OCI-LY1 (cell line): ENCODE measurements at regions not wholly inside any gene's neighbourhood (a gene's known extent, or its start where the extent isn't known, plus 50 kb on each side); places are given as distances from the start of the nearest gene placed in this dataset.

Source experiments
- H2AFZ ChIP-seq: fragments of 200-600 bp; sonication (generic), shearing (Covaris generic); 2 replicates; pipeline ENCODE4 v1.6.0; 2014; ENCODE audit warnings: antibody characterized with exemption, mild to moderate bottlenecking, low read length
- H3F3A ChIP-seq: fragments of 200-600 bp; sonication (generic), shearing (Covaris generic); 2 replicates; pipeline ENCODE4 v1.6.0; 2014; ENCODE audit warnings: mild to moderate bottlenecking, antibody characterized with exemption, low read length, moderate library complexity; ENCODE audit not compliant: insufficient read depth
- H3K27ac ChIP-seq: fragments of 200-600 bp; sonication (generic); 2 replicates; pipeline ENCODE4 v1.5.1; 2014; ENCODE audit warnings: low read length, mixed run types, mild to moderate bottlenecking, low read depth; ENCODE audit not compliant: poor library complexity, severe bottlenecking
- H3K27me3 ChIP-seq: fragments of 200-600 bp; sonication (generic); 2 replicates; pipeline ENCODE4 v1.6.0; 2014; ENCODE audit warnings: antibody characterized with exemption, mild to moderate bottlenecking, low read length, moderate library complexity; ENCODE audit not compliant: insufficient read depth
- H3K36me3 ChIP-seq: fragments of 200-600 bp; sonication (generic); 2 replicates; pipeline ENCODE4 v1.6.1; 2014; ENCODE audit warnings: mild to moderate bottlenecking, antibody characterized with exemption, low read length, moderate library complexity, mixed read lengths; ENCODE audit not compliant: insufficient read depth
- H3K4me1 ChIP-seq: fragments of 200-600 bp; sonication (generic); 2 replicates; pipeline ENCODE4 v1.5.1; 2014; ENCODE audit warnings: mild to moderate bottlenecking, low read length, moderate library complexity; ENCODE audit not compliant: insufficient read depth, severe bottlenecking
- H3K4me2 ChIP-seq: fragments of 200-600 bp; sonication (generic), shearing (Covaris generic); 2 replicates; pipeline ENCODE4 v1.6.1; 2014; ENCODE audit warnings: low read length
- H3K4me3 ChIP-seq: fragments of 200-600 bp; sonication (generic); 2 replicates; pipeline ENCODE4 v1.5.1; 2014; ENCODE audit warnings: low read length, low read depth, mild to moderate bottlenecking, mixed read lengths; ENCODE audit not compliant: poor library complexity, severe bottlenecking
- H3K79me2 ChIP-seq: fragments of 200-600 bp; shearing (Covaris generic); 2 replicates; pipeline ENCODE4 v1.6.1; 2016; ENCODE audit warnings: mixed run types, low read length, mixed read lengths; ENCODE audit not compliant: insufficient read depth
- H3K9ac ChIP-seq: fragments of 200-600 bp; sonication (generic), shearing (Covaris generic); 2 replicates; pipeline ENCODE4 v1.6.1; 2014; ENCODE audit warnings: mild to moderate bottlenecking, low read length, mixed read lengths
- H3K9me2 ChIP-seq: fragments of 200-600 bp; sonication (generic), shearing (Covaris generic); 2 replicates; pipeline ENCODE4 v1.6.1; 2014; ENCODE audit warnings: low read depth, mild to moderate bottlenecking, low read length, mixed read lengths
- H3K9me3 ChIP-seq: fragments of 200-600 bp; shearing (Covaris generic); 2 replicates; pipeline ENCODE4 v1.6.1; 2014; ENCODE audit warnings: low read length, mixed read lengths
- H4K20me1 ChIP-seq: fragments of 200-600 bp; sonication (generic), shearing (Covaris generic); 2 replicates; pipeline ENCODE4 v1.6.0; 2016; ENCODE audit warnings: mild to moderate bottlenecking, low read length; ENCODE audit not compliant: insufficient read depth
- CTCF ChIP-seq: fragments of 200-600 bp; sonication (generic), shearing (Covaris generic); IDR thresholded peaks from 2 replicates; pipeline ENCODE4 v1.5.1; 2017; ENCODE audit warnings: mild to moderate bottlenecking, antibody characterized with exemption, low read length, moderate library complexity, mixed read lengths
- EZH2 ChIP-seq: fragments of 200-600 bp; sonication (generic), shearing (Covaris generic); IDR thresholded peaks from 2 replicates; pipeline ENCODE4 v1.8.0; 2017; ENCODE audit warnings: borderline replicate concordance, mixed run types, mild to moderate bottlenecking, antibody characterized with exemption, low read length, moderate library complexity, mixed read lengths

DNA sequence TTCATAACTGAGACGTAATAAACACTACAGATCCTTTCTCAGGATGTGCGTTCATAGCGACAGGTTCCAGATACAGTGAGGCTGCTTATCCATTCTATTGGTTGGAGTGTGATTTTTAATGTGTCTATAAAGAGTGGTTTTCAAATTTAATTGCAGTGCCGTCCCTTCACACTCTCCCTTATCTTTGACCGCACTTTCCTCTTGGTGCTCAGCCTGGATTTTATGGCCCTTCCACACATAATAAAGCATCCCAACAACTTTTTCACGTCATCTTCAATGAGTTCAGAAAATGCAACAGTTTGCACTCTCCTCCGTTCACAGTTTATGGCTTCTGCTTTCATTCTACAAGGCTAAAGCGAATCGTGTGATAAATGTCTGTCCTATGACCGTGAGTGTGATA, 1209.9 kb downstream of the BCL11B start:
- no peak for TF ChIP-seq EZH2
- no peak for TF ChIP-seq CTCF
- H4K20me1 ChIP-seq = no peaks in the 10 kb centered on the region
- H3K4me2 ChIP-seq = no peak overlapping the region
- no peaks in the 10 kb centered on the region for H3F3A ChIP-seq
- H3K4me3 ChIP-seq = no peak overlapping the region
- H3K9me2 ChIP-seq = no peaks in the 10 kb centered on the region
- H3K9me3 ChIP-seq = no peaks in the 10 kb centered on the region
- no peaks in the 10 kb centered on the region for H3K79me2 ChIP-seq
- no peak overlapping the region for H3K9ac ChIP-seq
- H3K4me1 ChIP-seq = no peaks in the 10 kb centered on the region
- no peak overlapping the region for H2AFZ ChIP-seq
- no peaks in the 10 kb centered on the region for H3K36me3 ChIP-seq
- no peaks in the 10 kb centered on the region for H3K27me3 ChIP-seq
- no peak overlapping the region for H3K27ac ChIP-seq

DNA sequence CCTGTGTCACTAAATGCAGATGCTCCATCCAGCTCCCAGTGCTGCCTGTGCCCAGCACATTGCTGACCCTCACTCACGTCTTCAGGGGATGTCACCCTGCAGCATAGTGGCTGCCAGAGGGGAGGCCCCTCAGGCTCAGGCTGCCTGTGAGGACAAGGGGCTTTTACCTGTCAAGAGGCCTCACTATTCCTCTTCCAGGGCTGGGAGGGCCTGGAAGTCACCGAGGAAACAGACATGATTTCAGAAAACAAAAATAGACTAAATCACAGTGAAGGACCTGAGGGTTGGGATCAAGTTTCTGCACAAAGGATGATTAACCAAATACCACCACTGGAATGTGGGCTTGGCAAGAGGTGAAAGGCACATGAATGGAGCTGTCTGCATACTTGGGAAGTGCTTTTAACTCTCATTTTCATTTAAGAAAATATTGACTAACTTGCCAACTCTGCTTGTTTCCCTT, 1202.3 kb downstream of the BCL11B start:
- H3K27ac ChIP-seq = no peak overlapping the region
- no peaks in the 10 kb centered on the region for H4K20me1 ChIP-seq
- H3K27me3 ChIP-seq = no peaks in the 10 kb centered on the region
- H3K36me3 ChIP-seq = no peaks in the 10 kb centered on the region
- no peaks in the 10 kb centered on the region for H3K4me1 ChIP-seq
- no peak overlapping the region for H2AFZ ChIP-seq
- H3K4me3 ChIP-seq = no peak overlapping the region
- TF ChIP-seq EZH2 = no peak
- no peak for TF ChIP-seq CTCF
- no peaks in the 10 kb centered on the region for H3K9me3 ChIP-seq
- H3K9me2 ChIP-seq = no peaks in the 10 kb centered on the region
- H3K4me2 ChIP-seq = no peak overlapping the region
- H3K79me2 ChIP-seq = no peaks in the 10 kb centered on the region
- H3F3A ChIP-seq = no peaks in the 10 kb centered on the region
- H3K9ac ChIP-seq = no peak overlapping the region

DNA sequence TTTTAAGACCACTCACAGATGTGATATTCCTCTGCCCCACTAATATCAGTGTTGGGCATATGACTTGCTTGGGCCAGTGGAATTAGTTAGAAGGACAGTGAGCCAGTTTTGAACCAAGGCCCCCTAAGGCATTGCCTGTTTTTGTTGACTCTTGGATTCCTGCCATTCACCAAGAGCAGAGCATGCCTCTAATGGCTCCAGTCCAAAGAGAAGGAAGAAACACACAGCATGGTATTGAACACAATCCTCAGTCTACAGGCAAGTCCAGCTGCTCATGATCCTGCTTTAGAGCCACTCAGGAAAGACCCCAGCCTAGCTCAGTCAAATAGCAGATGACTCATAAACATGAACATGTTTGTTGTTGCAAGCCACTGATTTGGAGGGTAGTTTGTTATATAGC, 1201.5 kb downstream of the BCL11B start:
- Histone ChIP-seq H4K20me1 (no peaks in the 10 kb centered on the region), H3K4me1 (no peaks in the 10 kb centered on the region), H2AFZ (no peak overlapping the region), H3K36me3 (no peaks in the 10 kb centered on the region), H3K79me2 (no peaks in the 10 kb centered on the region), H3K9me3 (no peaks in the 10 kb centered on the region), H3K9me2 (no peaks in the 10 kb centered on the region), H3K9ac (no peak overlapping the region), H3K4me3 (no peak overlapping the region), H3K27me3 (no peaks in the 10 kb centered on the region), H3K4me2 (no peak overlapping the region), H3F3A (no peaks in the 10 kb centered on the region), H3K27ac (no peak overlapping the region)
- TF ChIP-seq EZH2 = no peak
- TF ChIP-seq CTCF = no peak
